Neural progenitor cell (in vitro differentiated cells): ENCODE measurements at regions not wholly inside any gene's neighbourhood (a gene's known extent, or its start where the extent isn't known, plus 50 kb on each side); places are given as distances from the start of the nearest gene placed in this dataset.

Source experiments
- EZH2 ChIP-seq: fragments of 200-600 bp; sonication (generic); IDR thresholded peaks from 2 replicates; pipeline ENCODE4 v1.6.1; 2017; ENCODE audit warnings: antibody characterized with exemption, mild to moderate bottlenecking, moderate library complexity
- TF ChIP-seq, protein P1 (sequence below): fragments of 200-600 bp; sonication (generic); IDR thresholded peaks from 2 replicates; pipeline ENCODE4 v1.5.1; 2017; ENCODE audit warnings: antibody characterized with exemption, mild to moderate bottlenecking

GRCh38 chr16:27706156-27706865, 156.4 kb downstream of the KATNIP start:
- TF ChIP-seq, protein P1, sequence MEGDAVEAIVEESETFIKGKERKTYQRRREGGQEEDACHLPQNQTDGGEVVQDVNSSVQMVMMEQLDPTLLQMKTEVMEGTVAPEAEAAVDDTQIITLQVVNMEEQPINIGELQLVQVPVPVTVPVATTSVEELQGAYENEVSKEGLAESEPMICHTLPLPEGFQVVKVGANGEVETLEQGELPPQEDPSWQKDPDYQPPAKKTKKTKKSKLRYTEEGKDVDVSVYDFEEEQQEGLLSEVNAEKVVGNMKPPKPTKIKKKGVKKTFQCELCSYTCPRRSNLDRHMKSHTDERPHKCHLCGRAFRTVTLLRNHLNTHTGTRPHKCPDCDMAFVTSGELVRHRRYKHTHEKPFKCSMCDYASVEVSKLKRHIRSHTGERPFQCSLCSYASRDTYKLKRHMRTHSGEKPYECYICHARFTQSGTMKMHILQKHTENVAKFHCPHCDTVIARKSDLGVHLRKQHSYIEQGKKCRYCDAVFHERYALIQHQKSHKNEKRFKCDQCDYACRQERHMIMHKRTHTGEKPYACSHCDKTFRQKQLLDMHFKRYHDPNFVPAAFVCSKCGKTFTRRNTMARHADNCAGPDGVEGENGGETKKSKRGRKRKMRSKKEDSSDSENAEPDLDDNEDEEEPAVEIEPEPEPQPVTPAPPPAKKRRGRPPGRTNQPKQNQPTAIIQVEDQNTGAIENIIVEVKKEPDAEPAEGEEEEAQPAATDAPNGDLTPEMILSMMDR: no peak
- TF ChIP-seq EZH2: no peak
